Activated CD4-positive, alpha-beta T cell treated with anti-CD3 and anti-CD28 coated beads, Interleukin-2, amount 10 ng/mL, durations not matched to agents 24 days and 14 days (primary cell): ENCODE measurements at regions not wholly inside any gene's neighbourhood (a gene's known extent, or its start where the extent isn't known, plus 50 kb on each side); places are given as distances from the start of the nearest gene placed in this dataset.
"Not testable (repeated sequence)": the region's sequence is repeated elsewhere in the genome, so short reads cannot be mapped to it uniquely, and the experiment has no call there.

Source experiments
- DNase-seq: peaks from one replicate; pipeline ENCODE4 v3.0.0; 2022
- H3K27ac Mint-ChIP-seq: one replicate; pipeline ENCODE4 v1.8.0; 2022; ENCODE audit warnings: mild to moderate bottlenecking, mixed read lengths
- H3K27me3 Mint-ChIP-seq: one replicate; pipeline ENCODE4 v1.8.0; 2022; ENCODE audit warnings: mixed read lengths
- H3K36me3 Mint-ChIP-seq: one replicate; pipeline ENCODE4 v1.8.0; 2022; ENCODE audit warnings: low read depth, mild to moderate bottlenecking, mixed read lengths
- H3K4me1 Mint-ChIP-seq: one replicate; pipeline ENCODE4 v1.8.0; 2021; ENCODE audit warnings: mixed read lengths
- H3K4me3 Mint-ChIP-seq: one replicate; pipeline ENCODE4 v1.8.0; 2022; ENCODE audit warnings: mild to moderate bottlenecking, moderate library complexity, mixed read lengths
- H3K9me3 Mint-ChIP-seq: one replicate; pipeline ENCODE4 v1.8.0; 2021; ENCODE audit warnings: mixed read lengths
- intact Hi-C: fragments of 100-400 bp; cut with micrococcal nuclease; formaldehyde crosslinking; loops from one replicate; pipeline ENCODE4 v1.15.1; 2023

DNA sequence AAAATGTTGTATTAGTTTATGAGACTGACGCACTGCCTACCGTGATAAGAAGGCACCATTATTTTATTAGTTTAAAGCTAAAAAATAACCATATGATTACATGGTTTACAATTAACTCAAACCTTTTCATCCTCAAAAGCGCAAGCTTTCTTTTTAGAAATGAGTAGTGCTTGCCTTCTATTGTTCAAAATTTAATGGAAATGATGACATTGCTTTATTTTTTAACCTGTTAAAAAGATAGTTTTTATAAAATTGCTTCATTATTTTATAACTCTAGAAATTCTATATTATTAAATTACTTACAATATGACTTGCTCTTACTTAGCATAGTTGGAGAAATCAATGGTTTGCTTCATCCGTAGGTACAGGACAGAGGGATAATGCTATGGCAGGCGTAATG is 78.7 kb upstream of the HDDC2 start:
- Mint-ChIP-seq H3K27me3 (peaks cover 23% of the 10 kb centered on the region), H3K27ac (no peak overlapping the region), H3K36me3 (no peaks in the 10 kb centered on the region), H3K9me3 (no peaks in the 10 kb centered on the region), H3K4me1 (peaks cover 3% of the 10 kb centered on the region), H3K4me3 (no peak overlapping the region)
- intact Hi-C loops: no loop called here
- DNase-seq: no peak

DNA sequence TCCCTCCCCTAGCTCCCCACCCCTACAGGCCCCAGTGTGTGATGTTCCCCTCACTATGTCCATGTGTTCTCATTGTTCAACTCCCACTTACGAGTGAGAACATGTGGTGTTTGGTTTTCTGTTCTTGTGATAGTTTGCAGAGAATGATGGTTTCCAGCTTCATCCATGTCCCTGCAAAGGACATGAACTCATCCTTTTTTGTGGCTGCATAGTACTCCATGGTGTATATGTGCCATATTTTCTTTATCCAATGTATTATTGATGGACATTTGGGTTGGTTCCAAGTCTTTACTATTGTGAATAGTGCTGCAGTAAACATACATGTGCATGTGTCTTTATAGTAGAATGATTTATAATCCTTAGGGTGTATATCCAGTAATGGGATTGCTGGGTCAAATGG is 84.6 kb upstream of the HDDC2 start:
- H3K36me3 Mint-ChIP-seq, H3K4me1 Mint-ChIP-seq, intact Hi-C loops, H3K4me3 Mint-ChIP-seq, H3K27ac Mint-ChIP-seq, DNase-seq, H3K9me3 Mint-ChIP-seq: not testable (repeated sequence)
- H3K27me3 Mint-ChIP-seq: peaks cover 16% of the 10 kb centered on the region

DNA sequence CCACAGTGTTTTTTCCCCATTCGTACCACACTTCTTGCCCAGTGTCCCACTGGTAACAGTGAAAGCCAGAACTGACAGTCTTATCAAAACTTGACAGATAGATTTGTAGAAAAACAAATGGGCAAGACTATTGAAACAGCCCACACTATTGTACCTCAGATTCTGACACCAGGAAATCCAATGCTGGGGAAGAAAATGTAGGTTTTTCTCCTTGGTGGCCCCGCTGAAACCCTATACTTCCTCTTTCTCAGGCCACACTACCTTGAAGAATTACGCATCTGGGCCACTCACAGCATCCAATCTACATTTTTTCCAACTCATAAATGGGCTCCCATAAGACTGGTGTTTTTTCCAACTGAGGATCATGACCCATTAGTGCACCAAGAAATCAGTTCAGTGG is 90.9 kb upstream of the HDDC2 start:
- intact Hi-C loops: no loop called here
- DNase-seq: no peak
- no peaks in the 10 kb centered on the region for H3K36me3 Mint-ChIP-seq

DNA sequence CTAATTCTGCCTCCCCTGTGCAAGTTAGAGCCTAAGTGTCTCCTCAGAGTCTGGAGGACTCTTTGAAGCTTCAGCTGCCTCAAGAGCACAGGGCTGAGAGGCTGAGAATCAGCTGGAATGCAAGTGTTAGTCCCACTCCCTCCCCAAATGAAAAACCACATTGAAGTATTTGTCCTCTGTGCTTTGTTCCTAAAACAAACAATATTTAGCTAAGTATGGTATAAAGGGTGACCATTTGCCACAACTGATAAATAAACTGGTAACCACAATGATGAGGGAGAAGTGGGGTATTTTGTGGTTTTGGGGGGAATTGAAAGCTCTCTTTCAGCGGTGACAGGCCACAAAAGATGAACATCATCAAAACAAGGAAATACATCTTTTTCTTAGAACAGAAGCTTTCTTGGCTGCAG is 91.7 kb upstream of the HDDC2 start:
- no peaks in the 10 kb centered on the region for H3K36me3 Mint-ChIP-seq
- H3K4me3 Mint-ChIP-seq: peak overlapping the region; percentile 22
- H3K9me3 Mint-ChIP-seq: no peaks in the 10 kb centered on the region
- no peak for DNase-seq
- H3K27me3 Mint-ChIP-seq: peaks cover 11% of the 10 kb centered on the region
- no peak overlapping the region for H3K27ac Mint-ChIP-seq
- intact Hi-C loops: no loop called here
- peaks cover 8% of the 10 kb centered on the region for H3K4me1 Mint-ChIP-seq

More for the DNA sequence above, 90.9 kb upstream of the HDDC2 start:
- Mint-ChIP-seq H3K27me3 (peaks cover 11% of the 10 kb centered on the region), H3K4me3 (no peak overlapping the region), H3K4me1 (peaks cover 8% of the 10 kb centered on the region), H3K9me3 (no peaks in the 10 kb centered on the region), H3K27ac (no peak overlapping the region)

DNA sequence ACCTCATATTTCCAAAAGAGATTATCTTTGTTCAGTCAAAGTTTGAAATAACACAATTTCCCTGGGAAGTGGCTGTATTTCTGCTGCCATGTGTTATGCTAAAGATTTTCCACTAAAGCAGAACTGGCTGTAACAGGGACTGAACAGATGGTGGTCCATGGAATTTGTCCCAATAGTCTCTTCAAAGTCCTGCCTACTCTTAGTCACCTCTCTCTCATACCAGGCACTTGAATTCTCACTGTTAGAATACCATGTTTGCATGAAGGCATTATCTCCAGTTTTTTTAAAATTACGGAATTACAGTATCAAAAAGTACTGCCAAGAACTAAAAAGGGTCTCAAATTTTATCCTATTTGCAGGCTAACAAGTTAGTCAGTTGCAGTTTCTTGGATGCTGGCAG is 105.0 kb upstream of the HDDC2 start:
- Mint-ChIP-seq H3K27ac (no peak overlapping the region), H3K27me3 (no peaks in the 10 kb centered on the region), H3K4me3 (no peak overlapping the region), H3K9me3 (no peaks in the 10 kb centered on the region), H3K4me1 (no peaks in the 10 kb centered on the region), H3K36me3 (no peaks in the 10 kb centered on the region)
- DNase-seq: no peak
- intact Hi-C loops: no loop called here

DNA sequence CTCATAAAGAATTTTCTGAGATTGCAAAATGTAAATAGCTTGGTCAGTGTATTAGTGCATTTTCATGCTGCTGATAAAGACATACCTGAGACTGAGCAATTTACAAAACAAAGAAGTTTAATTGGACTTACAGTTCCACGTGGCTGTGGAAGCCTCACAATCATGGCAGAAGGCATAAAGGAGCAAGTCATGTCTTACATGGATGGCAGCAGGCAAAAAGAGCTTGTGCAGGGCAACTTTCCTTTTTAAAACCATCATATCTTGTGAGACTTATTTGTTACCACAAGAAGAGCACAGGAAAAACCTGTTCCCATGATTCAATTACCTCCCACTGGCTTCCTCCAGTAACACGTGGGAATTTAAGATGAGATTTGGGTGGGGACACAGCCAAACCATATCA is 112.7 kb upstream of the HDDC2 start:
- Mint-ChIP-seq H3K4me1 (no peaks in the 10 kb centered on the region), H3K27me3 (no peaks in the 10 kb centered on the region), H3K27ac (no peak overlapping the region), H3K9me3 (no peaks in the 10 kb centered on the region), H3K4me3 (no peak overlapping the region), H3K36me3 (no peaks in the 10 kb centered on the region)
- intact Hi-C loops: no loop called here
- DNase-seq: no peak

DNA sequence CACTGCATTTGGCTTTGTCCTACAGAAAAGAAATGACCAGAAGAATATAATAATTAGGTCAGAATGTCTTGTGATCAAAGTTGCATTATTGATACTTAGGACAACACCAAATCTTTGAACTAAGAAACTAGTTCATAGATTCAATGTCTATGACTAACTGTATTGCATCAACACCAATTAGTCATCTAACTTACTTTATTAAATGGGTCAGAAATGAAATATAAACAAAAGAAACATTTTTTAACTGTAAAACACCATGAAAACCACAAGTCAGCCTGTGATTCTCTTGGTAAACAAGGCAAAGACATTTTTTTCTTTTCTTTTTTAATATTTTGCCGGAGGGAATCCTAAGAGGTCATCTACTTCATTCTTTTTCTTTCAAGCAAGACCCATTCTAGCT is 114.1 kb upstream of the HDDC2 start:
- H3K4me1 Mint-ChIP-seq: no peaks in the 10 kb centered on the region
- no peaks in the 10 kb centered on the region for H3K9me3 Mint-ChIP-seq
- H3K27ac Mint-ChIP-seq: no peak overlapping the region
- no peak for DNase-seq
- intact Hi-C loops: no loop called here
- H3K4me3 Mint-ChIP-seq: no peak overlapping the region
- no peaks in the 10 kb centered on the region for H3K27me3 Mint-ChIP-seq
- no peaks in the 10 kb centered on the region for H3K36me3 Mint-ChIP-seq

DNA sequence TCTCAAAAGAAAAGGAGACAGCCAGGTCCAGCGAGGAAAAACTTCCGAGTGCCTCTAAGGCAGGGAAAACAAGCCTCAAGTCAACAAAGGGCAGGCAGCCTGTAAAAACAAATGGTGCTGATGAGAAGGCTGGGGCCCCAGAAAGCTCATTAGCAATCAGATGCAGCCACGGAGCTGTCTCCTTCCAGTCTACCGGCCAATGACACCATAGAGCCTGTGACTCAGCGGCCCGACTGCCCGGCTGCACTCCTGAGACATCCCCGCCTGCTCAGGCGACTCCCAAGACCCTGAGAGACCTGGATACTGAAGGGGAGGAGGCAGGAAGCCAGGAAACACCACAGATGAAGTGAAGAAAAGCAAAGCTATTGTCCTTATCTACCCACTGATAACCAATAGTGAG is 120.1 kb upstream of the HDDC2 start:
- no peaks in the 10 kb centered on the region for H3K27me3 Mint-ChIP-seq
- H3K4me1 Mint-ChIP-seq: no peaks in the 10 kb centered on the region
- no peak for DNase-seq
- H3K36me3 Mint-ChIP-seq: no peaks in the 10 kb centered on the region
- no peak overlapping the region for H3K4me3 Mint-ChIP-seq
- intact Hi-C loops: no loop called here
- no peaks in the 10 kb centered on the region for H3K9me3 Mint-ChIP-seq
- H3K27ac Mint-ChIP-seq: no peak overlapping the region

DNA sequence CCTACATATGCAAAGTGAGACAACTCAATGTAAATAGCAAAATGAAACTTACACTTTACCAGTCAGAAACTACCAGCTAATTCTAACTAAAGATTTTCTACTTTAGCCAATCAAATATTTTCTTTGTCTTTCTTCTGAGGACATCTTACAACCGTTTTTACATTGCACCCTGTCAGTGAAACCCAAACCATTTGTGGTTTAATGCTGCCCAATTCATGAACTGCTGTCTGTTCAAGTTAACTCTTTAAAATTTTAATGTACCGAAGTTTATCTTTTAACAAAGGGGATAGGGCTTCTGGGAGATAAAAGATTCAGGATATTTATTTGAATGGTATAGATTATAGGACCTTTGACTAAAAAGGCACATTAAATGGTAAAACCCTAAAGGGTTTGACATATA is 121.3 kb upstream of the HDDC2 start:
- H3K36me3 Mint-ChIP-seq: no peaks in the 10 kb centered on the region
- H3K27ac Mint-ChIP-seq: no peak overlapping the region
- H3K4me3 Mint-ChIP-seq: no peak overlapping the region
- DNase-seq: no peak
- intact Hi-C loops: no loop called here
- H3K27me3 Mint-ChIP-seq: peaks cover 2% of the 10 kb centered on the region
- H3K4me1 Mint-ChIP-seq: no peaks in the 10 kb centered on the region
- H3K9me3 Mint-ChIP-seq: no peaks in the 10 kb centered on the region

DNA sequence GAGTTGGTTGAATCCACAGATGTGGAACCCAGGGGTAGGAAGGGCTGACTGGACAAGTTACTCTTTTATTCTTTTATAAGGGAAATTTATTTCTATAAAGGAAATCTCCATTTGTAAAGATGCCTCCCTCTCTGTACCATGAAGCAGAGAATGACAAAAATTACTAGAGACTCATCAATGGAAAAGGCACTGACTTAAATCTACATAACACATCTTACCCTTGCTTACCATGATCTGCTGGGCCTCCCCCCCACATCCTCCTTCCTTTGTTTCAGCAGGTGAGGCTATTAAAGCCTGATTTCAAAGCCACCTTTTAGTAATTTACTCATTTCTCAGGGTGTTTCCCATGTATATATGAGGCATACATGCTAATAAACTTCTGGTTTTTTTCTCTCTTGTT is 130.2 kb upstream of the HDDC2 start:
- H3K36me3 Mint-ChIP-seq: no peaks in the 10 kb centered on the region

DNA sequence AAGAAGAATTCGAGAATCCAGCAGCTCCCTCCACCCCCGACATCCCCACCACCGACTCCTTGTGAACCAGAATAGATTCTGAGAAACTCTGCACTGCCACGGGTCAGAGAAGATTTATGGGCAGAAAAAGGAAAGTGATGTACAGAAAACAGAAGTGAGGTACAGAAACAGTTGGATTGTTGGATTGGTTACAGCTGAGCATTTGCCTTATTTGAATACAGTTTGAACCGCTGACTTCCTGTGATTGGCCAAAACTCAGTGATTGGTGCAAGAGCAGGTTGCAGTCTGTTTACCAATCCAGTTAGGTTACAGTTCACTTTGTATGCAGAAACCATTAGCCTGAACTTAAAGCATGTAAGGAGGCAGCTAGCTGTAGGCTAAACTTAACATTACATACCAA is 131.2 kb upstream of the HDDC2 start:
- DNase-seq: no peak
- intact Hi-C loops: no loop called here
- Mint-ChIP-seq H3K4me1 (no peaks in the 10 kb centered on the region), H3K27me3 (peaks cover 16% of the 10 kb centered on the region), H3K27ac (no peak overlapping the region), H3K36me3 (no peaks in the 10 kb centered on the region), H3K4me3 (no peak overlapping the region), H3K9me3 (no peaks in the 10 kb centered on the region)

More for the DNA sequence above, 130.2 kb upstream of the HDDC2 start:
- Mint-ChIP-seq H3K27me3 (peaks cover 15% of the 10 kb centered on the region), H3K4me1 (no peaks in the 10 kb centered on the region), H3K9me3 (no peaks in the 10 kb centered on the region), H3K4me3 (no peak overlapping the region), H3K27ac (no peak overlapping the region)
- DNase-seq: no peak
- intact Hi-C loops: no loop called here

DNA sequence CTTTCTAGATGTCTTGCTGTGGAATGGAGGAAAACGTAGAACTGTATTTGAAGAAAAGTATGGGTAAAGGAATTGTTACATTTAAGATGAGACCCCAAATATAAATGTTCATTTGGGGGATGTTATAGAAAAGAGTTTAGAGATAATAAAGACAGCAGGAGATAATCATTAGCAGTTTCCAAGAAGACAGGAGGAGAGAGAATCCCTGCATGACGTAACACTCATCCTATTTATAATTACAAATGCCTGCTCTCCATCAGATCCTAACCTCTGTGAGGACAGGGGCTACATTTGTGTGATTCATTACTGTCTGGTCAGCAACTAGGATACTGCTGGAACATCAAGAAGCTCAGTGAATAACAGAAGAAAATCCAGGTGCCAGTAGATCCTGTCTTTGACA is 133.0 kb upstream of the HDDC2 start:
- H3K36me3 Mint-ChIP-seq: no peaks in the 10 kb centered on the region
- H3K4me3 Mint-ChIP-seq: no peak overlapping the region
- no peaks in the 10 kb centered on the region for H3K4me1 Mint-ChIP-seq
- intact Hi-C loops: no loop called here
- H3K27me3 Mint-ChIP-seq: peaks cover 16% of the 10 kb centered on the region
- no peak for DNase-seq
- H3K9me3 Mint-ChIP-seq: no peaks in the 10 kb centered on the region
- no peak overlapping the region for H3K27ac Mint-ChIP-seq

DNA sequence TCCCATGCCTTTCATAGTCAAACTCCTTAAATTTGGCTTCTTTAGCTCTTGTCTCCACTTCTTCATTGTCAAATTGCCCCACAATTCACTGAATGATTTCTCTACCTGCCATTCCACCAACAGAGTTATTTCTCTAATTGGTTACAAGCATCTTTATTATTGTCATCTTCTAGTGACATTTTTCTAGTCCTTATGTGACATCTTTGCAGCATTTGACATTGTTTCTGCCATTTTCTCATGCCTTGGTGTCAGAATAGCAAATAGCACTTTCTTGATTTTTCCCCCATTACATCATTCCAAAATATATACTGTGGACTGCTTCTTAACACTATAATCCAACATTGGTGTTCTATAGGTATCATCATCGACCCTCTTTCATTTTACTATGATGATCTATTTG is 137.7 kb upstream of the HDDC2 start:
- DNase-seq: no peak
- H3K4me1 Mint-ChIP-seq: no peaks in the 10 kb centered on the region
- intact Hi-C loops: no loop called here
- H3K27ac Mint-ChIP-seq: no peak overlapping the region
- no peaks in the 10 kb centered on the region for H3K36me3 Mint-ChIP-seq
- H3K27me3 Mint-ChIP-seq: peaks cover 2% of the 10 kb centered on the region
- no peaks in the 10 kb centered on the region for H3K9me3 Mint-ChIP-seq
- H3K4me3 Mint-ChIP-seq: no peak overlapping the region

DNA sequence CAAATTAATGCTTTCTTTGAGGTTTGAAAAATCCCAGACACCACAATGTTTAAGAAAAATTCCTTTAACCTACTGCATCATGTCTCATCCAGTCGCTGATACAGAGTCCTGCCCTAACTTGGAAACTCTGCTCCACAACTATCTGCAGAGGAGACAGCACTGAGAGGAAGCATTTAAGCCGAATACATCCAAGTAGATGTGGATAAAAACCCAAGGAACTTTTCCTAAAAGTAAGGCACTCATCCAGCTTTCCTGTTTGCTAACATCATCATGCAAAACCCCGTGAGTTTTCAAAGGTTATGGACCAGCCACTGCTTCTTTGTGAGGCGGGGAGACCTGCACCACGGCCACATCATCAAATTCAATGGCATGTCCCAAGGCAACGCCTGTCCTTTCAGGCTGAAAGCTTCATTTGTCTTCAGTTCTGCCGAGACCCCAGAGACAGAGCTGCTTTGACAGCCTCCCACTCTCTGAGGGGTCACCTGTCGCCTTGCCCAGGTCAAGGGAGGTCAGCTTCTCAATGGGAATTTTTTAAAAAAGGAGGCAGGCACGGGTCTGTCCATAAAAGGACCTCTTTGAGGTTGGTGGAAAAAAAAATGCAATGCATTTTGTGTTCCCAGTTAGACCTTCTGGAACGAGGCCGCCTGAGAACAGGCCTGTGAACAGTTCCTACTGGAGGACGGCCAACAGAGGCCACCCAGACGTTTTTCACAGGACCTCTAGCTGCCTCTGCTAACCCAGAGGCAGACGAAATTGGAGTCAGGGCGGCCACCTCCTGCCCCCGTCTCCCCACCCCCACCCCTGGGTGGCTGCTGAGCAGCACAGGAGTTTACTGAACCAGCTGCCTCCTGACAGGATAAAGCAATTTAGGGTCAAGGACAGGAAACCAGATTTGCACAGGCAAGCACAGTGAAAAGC is 142.5 kb upstream of the HDDC2 start:
- peaks cover 2% of the 10 kb centered on the region for H3K27me3 Mint-ChIP-seq

DNA sequence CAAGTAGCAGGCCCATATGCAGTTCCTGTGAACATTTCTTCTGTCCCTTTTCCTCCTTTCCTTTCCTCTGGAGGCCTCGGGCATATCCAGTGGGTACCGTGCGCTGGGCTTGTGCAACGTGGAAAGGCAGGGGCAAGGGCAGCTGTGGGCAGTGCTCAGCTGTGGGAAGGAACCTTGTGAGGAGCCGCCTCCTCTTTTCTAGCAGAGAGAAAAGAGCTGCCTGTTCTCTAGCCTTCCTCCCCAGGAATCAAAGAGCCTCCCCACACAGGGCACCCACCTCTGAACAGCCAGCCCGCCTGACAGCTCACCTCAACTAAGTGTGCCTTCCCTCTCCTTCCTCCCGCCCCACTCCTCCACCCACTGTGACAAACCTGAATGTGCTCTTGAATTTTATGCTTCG is 143.3 kb upstream of the HDDC2 start:
- Mint-ChIP-seq H3K4me1 (no peaks in the 10 kb centered on the region), H3K36me3 (no peaks in the 10 kb centered on the region), H3K4me3 (no peak overlapping the region), H3K9me3 (no peaks in the 10 kb centered on the region), H3K27ac (no peak overlapping the region), H3K27me3 (peaks cover 2% of the 10 kb centered on the region)
- intact Hi-C loops: no loop called here
- DNase-seq: no peak

More for the DNA sequence above, 142.5 kb upstream of the HDDC2 start:
- H3K9me3 Mint-ChIP-seq: no peaks in the 10 kb centered on the region
- H3K4me1 Mint-ChIP-seq: no peaks in the 10 kb centered on the region
- H3K4me3 Mint-ChIP-seq: no peak overlapping the region
- H3K36me3 Mint-ChIP-seq: no peaks in the 10 kb centered on the region
- intact Hi-C loops: no loop called here
- no peak for DNase-seq
- H3K27ac Mint-ChIP-seq: no peak overlapping the region
